ENCODE measurements at regions not wholly inside any gene's neighbourhood (a gene's known extent, or its start where the extent isn't known, plus 50 kb on each side); places are given as distances from the start of the nearest gene placed in this dataset.

GRCh38 chr2:78576409-78576808 is 449.1 kb upstream of the REG3G start:
- TF ChIP-seq CTCF (conservative IDR thresholded peaks at IDR 0.05 in 1 of 2, IDR thresholded peaks at IDR 0.05 in 1 of 2; ENCODE audit: low read depth in 1 of 2, low read length in 2 of 2): no peak
- TF ChIP-seq EZH2 (IDR thresholded peaks at IDR 0.05; ENCODE audit: low read length, missing control alignments): no peak
